NOMO-1 (cell line): ENCODE measurements at regions not wholly inside any gene's neighbourhood (a gene's known extent, or its start where the extent isn't known, plus 50 kb on each side); places are given as distances from the start of the nearest gene placed in this dataset.
"Not testable (repeated sequence)": the region's sequence is repeated elsewhere in the genome, so short reads cannot be mapped to it uniquely, and the experiment has no call there.

ENCODE experiments used
- DNase-seq, 2 experiments: peaks; one replicate each; lab custom pipeline; 2025; ENCODE audit not compliant: unreplicated experiment in 2 of 2; lab: John Stamatoyannopoulos, UW

DNA sequence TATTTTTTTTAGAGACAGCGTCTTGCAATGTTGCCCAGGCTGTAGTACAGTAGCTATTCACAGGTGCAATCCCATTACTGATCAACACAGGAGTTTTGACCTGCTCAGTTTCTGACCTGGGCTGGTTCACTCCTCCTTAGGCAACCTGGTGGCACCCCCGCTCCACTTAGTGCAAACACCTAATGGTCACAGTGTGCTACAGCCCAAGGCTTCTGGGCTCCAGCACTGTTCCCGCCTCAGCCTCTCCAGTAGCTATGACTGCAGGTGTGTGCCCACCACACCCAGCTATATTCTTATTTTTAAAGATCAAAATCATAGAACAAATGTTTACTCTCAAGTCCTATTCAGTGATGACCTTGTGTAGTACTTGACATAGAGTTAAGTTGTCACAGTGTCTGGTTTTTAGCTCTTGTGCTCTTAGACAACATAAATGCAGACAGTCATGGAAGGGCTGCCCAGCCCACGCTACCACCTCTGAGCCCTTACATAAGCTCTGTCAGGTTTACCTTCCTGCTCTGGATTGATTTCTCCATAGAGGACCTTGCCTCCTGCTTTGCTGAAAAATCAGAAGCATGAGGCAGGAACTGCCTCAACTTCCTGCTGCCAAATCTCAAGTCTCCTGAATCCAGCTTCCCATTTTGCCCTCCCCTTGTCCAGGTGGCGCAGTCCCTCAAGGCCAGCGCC is 82.2 kb upstream of the SLC1A4 start:
- DNase-seq: no peak

DNA sequence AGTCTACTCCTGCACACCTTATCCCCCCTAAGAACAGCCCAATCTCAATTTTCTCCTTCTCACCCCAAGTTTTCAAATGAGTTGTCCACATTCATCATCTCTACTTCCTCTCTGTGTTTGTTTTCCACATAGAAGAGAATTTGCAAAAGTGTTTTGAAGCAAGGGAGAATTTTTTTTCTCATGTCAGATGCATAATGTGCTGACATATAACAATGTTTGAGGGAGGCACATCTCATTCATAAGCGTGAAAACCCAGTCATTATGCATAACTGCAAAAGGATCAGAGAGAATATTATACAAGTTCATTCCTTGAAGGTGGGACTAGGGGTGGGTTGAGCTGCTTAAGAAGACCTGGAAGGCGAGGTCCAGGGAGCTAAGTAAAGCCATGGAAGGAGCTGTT is 80.8 kb upstream of the SLC1A4 start:
- DNase-seq: no peak

DNA sequence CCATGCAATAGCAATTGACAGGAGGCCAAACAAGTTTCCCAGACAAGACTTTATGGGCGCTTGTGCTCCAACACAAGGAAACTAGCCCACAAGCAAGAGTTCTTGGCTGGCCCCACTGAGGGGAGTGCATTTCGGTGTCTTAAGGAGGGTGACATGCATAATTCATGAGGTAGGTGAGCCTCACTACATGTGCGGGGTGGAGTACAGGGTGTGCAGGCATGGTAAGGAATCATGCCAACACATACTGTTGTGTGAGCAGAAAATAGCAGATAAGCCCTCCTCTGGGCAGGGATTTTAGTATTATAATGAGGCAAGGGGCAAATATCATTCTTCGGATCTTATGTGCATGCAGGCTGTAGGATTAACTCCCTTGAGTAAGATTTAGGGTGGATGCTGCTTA is 78.7 kb upstream of the SLC1A4 start:
- no peak for DNase-seq

DNA sequence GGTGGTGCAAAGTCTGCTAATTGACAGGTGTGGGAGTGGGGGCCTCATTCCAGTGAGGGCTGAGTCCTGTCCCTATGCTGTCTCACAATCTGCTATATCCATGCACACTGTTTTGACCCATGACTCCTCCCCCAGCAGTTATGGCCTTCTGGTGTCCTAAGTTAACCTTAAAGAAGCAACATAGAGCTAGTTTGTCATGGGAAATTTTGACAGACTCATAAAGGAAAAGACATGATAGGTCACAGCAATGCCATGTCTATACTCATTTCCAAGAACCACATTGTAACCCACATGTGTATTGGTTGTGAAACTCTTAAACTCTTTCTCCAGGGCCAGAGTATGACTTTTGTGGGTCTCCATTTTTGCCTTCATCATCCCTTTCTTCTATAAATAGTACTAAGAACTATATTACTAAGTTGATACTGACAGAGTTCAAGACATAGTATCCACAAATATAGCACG is 78.2 kb upstream of the SLC1A4 start:
- DNase-seq: peak in 1 of 2 experiments; percentile 54

DNA sequence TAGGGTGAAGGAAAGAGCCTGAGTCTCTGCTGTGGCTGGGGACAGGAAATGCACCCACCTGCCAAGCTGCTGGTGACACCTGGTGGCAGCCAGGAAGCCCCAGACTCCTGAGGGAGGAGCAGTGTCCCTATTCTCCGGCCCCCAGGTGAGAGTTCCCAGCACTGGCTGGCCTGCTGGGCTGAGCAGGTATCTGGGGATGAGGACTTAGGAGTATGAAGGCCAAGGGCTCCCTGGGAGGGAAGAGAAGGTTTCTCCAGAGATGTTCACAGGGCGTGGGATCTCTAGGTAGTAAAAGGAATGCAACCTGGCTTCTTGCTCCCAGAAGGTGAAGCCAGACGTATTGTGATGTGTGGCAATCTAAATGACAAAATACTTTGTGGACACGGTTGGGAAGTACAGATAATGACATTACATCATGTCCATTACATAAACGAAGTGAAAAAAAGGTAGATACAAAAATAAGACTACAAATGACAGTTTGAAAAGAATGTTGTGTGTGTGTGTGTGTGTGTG is 75.8 kb upstream of the SLC1A4 start:
- DNase-seq: peak in 1 of 2 experiments; percentile 19

DNA sequence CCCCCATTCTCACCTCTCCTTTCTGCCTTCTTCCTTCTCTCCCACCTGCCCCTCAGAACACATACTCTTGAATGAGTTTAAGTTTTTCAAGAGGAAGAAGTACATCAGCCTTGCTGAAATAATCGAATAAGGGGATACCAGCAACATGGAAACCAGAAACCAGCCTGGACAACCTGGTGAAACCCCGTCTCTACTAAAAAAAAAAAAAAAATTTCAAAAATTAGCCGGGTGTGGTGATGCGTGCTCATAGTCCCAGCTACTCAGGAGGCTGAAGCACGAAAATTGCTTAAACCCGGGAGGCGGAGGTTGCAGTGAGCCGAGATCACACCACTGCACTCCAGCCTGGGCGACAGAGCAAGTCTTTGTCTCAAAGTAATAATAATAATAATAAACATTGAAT is 75.0 kb upstream of the SLC1A4 start:
- no peak for DNase-seq

DNA sequence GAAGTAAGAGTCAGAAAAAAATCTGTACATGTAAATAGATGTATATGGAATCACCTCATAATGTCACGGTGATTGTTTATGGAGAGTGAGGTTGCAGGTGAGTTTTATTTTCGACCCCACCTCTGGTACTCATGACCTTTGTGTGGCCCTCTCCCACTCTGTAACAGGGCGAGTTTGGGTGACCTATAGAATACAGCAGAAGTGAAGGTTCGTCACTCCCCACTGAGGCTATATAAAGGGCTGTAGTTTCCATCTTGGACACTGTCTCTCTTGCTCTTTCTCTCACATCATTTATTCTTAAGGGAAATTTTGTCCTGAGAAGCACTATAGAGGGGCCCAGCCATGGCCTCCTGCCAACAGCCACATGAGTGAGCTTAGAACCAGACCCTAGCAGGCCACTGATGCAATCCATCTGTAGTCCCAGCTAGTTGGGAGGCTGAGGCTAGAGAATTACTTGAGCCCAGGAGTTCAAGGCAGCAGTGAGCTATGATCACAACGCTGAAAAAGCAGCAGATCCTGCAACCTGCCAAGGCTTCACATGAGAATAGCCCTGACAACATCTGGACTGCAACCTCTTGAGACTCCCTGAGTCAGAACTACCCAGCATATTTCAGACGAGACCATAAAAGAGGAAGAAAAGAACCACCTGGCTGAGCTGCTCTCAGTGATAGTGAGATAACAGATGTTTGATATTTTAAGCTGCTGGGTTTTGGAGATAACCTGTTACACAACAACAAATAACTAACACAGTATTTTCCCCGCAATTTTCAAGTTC is 74.3 kb upstream of the SLC1A4 start:
- peak in 1 of 2 experiments; percentile 68 for DNase-seq

DNA sequence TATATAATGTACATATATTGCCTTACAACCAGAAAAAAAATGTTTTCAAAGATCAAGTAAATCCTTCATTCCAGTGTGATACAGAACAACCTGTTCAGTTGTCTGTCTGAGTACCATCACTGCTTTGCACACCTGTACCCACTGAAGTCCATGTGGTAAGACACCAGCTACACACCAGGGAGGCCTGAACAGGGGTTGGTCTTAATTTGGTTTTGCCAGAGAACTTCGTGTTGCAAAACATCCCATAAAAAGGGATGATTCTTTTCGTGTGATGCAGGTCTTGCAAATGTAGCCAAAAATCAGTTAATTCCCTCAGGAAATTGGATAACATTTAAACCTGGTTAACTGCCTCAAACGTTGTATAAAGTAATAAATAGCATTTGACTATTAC is 73.7 kb upstream of the SLC1A4 start:
- no peak for DNase-seq

DNA sequence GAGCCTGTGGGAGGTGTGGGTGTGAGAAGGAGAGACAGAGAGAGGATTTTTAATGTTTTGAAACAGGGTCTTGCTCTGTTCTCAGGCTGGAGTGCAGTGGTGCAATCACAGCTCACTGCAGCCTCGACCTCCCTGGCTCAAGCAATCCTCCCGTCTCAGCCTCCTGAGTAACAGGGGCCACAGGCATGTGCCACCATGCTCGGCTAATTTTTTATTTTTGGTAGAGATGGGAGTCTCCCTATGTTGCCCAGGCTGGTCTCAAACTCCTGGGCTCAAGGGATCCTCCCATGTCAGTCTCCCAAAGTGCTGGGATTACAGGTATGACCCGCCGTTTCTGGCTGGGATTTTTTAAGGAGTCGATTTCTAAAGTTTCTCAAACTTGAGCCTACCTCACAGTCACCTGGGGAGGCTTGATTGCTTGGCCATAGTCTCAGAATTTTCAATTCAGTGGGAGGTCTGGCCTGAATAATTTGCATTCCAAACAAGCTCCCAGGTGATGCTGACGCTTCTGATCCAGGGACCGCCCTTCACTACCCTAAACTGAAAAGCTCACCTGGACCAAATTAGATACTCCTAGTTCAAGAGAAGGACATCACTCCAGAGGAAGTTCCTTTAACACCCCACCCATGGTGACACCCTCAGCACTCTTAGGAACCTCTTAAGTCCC is 70.8 kb upstream of the SLC1A4 start:
- DNase-seq: no peak

DNA sequence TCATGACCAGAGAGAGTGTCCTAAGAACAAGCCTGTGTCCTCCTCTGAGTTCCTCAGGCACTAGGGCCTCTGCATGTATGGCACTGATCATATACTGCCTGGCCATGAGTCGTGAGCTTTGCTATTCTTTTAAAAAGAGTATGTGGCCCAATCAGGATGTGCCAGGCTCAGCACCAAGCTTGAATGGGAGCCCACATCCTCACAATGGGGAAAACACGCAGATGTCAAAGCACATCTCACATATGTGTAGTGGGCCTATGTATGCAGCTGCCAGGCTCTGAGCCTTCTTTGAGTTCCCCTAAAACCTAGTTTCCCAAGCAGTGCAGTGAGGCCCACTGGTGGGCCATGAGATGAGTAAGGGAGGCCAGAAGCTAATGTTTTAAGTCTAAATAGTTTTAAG is 69.9 kb upstream of the SLC1A4 start:
- no peak for DNase-seq

DNA sequence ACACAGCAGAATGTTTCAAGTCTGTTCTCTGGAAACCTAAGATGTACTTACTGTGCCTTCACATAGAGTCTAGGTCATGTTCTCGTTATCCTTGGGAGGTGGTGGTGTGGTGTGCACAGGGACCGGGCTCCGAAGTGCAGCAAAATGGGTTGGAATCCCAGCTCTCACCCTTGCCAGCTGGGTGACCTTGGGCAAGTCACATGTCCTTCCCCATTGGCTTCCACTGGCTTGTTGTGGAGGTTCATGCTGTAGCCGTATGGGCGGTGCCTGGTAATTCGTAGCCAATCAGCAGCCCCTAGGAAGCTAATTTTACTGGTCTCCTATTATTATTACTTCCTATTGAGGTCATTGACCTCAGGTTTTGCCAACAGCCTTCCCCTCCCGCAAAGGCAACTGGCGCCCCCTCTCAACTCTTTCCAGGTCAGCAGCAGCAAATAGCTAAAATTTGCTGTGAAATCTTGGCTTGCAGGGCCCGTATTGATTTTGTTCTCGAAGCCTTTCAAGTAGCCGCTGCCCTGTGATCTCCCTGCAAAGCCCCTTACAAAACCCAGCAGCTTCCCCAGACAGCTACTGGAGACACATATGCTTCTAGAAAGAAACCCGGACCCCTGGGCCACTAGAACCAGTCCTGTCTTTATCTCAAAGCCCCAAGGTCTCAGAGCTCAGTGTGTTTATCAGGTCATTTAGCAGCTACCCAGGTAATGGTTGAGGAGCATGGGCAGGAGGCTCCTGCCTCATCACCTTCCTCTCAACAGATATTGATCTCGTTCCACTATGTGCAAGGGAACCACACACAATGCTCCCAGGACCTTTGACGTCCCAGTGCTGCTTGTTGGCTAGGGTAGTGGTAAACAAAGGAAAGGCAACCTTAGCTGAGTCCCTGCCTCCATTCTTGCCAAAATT is 66.5 kb upstream of the SLC1A4 start:
- DNase-seq: no peak

DNA sequence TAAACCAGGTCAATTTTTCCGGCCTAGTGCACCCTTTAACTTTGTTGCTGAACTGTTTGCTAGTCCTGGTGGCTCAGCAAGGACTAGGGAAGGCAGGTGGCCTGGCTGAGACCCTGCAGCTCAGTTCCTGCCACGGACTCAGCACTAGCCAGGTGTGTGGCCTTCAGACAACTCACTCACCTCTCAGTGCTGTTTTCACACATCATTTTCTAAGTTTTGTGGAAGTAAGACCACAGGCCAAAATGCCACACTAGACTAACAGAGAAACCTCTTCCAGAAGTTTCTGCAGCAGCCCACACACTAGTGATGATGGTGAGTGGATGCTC is 65.9 kb upstream of the SLC1A4 start:
- DNase-seq: no peak

DNA sequence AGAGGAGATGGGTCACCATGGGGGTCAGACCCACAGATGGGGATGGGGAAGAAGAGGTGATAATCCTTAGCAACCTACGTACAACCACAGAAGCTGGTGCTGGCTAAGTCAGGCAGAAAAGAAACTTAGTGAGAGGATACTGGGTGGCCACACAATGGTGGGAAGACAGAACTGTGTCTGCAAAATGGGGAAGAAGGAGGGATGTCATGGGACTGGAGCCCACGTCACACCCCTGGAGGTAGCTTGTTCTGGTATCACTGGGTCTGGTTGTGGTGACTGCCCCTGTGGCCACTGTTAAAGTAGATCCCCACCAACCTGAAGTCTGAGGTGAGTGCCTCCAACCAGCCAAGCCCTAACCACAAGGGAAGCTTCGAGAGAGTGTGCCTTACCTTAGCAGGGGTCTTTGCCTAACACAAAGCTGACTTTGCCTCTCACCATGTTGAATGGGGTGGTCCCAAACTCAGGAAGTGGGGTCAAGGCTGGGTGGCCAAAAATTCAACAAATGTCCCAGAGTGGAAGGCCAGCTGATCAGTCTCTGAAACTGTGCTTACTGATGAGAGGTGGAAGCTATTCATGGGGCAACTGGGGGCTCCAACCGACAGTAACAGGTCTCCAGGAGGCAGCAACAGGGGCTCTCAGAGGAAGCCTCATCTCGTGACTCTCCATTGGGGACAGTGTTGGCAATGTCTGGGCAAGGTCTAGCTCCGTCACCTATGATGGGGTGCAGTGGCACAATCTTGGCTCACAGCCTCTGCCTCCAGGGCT is 64.8 kb upstream of the SLC1A4 start:
- DNase-seq: no peak

DNA sequence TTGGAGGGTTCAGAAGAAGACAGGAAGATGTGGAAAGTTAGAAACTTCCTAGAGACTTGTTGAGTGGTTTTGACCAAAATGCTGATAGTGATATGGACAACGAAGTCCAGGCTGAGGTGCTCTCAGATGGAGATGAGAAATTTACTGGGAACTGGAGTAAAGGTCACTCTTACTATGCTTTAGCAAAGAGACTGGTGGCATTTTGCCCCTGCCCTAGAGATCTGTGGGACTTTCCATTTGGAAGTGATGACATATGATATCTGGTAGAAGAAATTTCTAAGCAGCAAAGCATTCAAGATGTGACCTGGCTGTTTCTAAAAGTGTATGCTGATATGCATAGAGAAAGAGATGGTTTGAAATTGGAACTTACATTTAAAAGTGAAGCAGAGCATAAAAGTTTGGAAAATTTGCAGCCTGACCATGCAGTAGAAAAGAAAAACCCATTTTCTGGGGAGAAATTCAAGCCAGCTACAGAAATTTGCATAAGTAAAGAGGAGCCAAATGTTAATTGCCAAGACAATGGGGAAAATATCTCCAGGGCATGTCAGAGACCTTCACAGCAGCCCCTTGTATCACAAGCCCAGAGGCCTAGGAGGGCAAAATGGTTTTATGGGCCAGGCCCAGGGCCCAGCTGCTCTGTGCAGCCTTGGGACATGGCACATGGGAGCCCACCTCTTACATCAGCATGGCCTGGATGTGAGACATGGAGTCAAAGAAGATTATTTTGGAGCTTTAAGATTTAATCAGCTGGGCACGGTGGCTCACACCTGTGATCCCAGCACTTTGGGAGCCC is 63.1 kb upstream of the SLC1A4 start:
- DNase-seq: not testable (repeated sequence)

DNA sequence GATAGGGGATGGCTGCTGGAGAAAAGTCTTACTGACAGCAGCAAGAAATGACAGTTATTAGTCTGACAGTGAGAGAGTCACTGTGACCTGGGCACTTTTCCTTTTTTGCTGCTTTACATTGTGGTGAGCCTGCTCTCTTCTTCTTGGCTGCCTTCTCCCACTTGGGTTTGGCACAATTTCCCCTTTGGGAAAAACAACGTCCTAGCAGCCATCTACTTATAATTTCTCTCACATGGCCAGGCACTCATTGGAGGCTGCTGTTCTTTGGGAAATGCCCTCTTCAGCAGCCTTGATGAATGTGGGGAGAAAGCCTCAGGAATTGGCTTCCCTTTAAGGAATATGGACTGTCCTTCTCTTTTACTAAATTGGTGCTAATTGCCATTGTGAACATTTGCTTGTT is 60.4 kb upstream of the SLC1A4 start:
- DNase-seq: no peak

DNA sequence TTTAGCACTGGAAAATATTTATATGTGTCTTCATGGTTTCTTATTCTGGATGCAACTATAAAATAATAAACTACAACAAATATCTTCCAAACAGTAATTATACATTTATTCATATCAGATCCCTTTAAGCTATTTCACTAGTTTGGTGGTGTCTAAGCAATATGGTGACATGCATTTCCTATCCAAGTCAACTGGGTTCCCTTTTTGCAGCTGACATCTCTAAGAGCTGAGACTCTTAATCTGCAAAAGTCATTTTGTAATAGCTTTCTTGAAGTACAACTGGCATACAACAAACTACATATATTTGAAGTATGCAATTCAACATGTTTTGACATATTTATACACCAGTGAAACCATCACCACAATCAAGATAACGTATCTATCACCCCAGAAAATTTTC is 59.9 kb upstream of the SLC1A4 start:
- peak; percentile 33 to 57 for DNase-seq

DNA sequence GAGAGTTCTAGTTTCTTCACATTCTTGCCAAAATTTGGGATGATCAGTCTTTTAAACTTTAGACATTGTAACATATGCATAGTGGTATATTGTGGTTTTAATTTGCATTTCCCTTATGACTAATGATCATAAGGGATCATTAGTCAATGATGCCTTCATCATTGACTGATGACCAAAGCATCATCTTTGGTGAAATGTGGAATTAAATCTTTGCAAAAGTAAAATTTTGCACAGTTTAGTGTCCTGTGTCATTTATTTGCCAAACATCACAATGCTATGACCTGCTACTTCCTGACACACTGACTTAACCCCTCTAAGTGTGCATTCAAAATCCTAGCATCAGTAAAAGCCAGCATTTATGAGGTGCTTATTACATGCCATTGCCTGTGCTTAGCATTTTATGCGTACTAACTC is 58.9 kb upstream of the SLC1A4 start:
- DNase-seq: no peak

DNA sequence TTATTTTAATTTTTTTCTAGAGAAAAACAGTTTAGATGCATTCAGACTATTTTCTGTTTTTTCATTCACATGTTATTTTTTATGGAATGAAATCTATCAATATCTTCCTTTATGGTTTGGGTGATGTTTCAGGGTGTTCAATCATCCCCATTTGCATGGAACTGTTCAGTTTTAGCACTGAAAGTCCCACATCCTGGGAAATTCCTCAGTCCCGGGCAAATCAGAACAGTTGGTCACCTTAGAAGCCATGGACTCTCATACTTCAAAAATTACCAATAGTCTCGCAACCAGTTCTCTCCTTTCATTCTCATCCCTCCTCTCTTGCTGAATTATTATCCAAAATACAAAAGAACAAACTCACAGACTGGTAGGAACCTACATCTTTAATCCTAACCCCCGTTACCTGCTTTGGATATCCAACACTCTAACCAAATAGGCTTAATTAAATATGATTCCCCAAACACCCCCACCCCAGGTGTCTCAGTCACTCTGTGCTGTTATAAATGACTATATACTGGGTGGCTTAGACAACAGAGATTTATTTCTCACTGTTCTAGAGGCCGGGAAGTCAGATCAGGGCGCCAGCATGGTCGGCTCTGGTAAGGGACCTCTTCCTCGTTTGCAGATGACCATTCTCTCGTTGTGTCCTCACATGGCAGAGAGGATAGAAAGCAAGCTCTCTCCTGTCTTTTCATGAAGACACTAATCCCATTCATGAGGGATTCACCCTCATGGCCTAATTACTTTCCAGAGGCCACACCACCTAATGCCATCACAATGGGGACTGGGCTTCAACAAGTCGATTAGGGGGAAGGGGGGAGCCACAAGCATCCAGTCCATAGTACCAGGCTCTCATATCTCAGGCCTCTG is 57.7 kb upstream of the SLC1A4 start:
- no peak for DNase-seq

DNA sequence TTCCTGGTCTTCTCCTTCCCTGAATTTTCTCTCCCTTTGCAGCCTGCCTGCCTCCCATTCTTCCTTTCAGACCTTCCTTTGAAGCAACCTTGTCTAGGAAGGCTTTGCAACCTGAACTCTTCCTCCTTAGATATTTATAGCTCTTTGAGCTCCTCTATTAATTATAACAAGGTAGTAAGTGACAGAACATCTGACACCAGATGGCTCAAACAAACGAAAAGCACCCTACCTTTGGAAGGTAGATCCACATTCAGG is 57.2 kb upstream of the SLC1A4 start:
- DNase-seq: no peak
